Amniotic stem cell (primary cell): ENCODE measurements at regions not wholly inside any gene's neighbourhood (a gene's known extent, or its start where the extent isn't known, plus 50 kb on each side); places are given as distances from the start of the nearest gene placed in this dataset.
"Not testable (repeated sequence)": the region's sequence is repeated elsewhere in the genome, so short reads cannot be mapped to it uniquely, and the experiment has no call there.

Experiments
- DNase-seq: peaks from one replicate; lab custom pipeline; 2025; lab: John Stamatoyannopoulos, UW

DNA sequence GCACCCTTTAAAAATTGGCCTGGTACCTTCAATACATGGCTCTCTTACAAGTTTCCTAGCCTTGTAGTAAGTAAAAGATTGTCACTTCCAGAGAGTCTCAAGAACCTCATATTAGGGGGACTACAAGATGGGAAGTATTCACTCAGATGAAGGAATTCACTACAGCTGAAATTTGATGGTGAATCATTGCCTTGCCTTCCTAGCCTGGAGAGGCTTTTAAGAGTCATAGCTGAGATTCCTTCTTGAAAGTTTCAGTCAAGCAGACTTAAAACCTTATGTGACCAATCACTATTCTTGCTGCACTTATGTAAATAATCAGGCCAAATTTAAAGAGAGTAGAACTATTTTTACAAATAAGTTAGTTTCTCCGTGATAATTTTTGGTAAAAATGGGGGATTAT is 451.6 kb downstream of the TRHDE start:
- no peak for DNase-seq

DNA sequence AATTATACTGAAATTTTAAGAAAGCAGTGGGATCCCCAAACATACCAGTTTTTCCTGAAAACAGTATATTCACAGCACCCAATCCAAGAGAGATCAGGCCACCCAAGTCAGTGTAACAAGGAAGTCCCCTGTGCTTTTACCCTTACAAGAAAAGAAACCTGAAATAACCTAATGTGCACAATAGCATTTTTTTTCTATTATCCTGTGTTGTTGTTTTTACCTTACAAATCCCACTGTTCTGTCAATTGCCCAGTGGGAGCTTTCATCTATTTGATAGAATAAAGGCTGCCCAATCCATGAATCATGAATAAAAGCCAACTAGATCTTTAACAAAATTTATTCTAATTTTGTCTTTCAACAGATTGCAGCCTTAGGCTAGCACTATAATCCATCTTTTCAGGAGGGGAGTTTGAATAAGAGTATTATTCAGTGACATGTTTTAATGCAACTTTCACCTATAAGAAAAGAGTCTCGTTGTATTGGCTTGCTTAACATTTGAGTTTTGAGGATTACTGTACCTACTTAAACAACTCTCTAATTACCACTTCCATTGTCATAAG is 457.4 kb downstream of the TRHDE start:
- DNase-seq, result no peak

DNA sequence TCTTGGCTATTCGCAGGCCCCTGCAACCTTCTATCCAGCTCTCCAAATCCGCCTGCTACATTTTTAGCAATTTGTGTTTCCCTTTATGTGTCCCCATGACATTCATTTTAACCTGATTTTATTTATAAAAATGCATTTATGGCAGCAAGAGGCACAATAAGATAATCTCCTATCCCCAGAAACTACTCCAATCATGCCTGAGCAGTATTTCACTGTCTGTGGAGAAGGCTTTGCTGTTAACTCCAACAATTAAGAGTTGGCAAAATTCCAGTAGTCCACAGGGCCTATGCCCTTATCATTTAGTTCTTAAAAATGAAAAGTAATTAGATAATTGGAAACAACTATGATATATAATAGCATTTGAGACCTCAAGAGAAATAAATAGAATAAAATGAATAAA is 462.4 kb downstream of the TRHDE start:
- DNase-seq, result no peak

DNA sequence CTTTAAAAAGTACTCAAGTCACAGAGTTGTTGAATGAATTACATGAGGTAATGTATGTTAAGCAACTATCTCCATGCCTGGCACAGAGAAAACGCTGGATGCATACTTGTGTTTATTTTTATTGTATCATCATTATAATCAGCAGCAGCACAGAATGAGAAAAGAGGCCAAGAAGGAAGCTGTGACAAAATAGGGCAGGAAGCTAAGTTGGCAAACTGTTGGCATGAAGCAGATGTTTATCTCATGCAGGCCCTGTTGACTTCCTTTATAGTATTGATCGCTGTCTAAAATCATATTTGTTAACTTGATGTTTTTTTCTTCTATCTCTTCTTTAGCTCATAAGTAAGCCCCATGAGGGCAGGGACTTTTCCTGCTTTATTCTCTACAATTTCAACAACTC is 466.6 kb downstream of the TRHDE start:
- DNase-seq, result no peak

DNA sequence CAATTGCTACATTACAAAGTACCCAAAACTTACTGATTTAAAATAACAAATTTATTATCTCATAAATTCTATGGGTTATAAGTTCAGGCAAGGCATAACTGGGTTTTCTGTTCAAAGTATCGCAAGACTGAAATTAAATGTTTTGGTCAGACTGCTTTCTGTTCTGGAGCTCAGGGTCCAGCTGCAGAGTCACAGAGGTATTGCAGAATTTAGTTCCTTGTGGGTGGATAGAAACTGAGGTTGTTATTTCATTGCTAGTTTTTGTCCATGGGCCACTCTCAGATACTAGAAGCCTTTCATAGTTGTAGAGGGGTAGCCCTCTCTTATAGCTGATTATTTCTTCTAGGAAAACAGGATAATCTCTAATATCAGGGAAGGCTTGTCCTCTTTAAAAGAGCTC is 467.9 kb downstream of the TRHDE start:
- DNase-seq, result no peak

DNA sequence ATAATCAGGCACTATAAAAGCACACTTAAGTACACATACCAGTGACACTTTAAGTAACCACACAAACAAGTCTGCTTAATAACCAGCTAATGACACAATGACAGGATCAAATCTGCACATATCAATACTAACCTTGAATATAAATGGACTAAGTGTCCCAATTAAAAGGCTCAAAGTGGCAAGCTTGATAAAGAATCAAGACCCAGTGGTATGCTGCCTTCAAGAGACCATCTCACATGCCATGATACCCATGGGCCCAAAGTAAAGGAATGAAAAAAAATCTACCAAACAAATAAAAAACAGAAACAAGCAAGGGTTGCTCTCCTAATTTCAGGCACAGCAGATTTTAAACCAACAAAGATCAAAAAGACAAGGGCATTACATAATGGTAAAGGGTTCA is 470.4 kb downstream of the TRHDE start:
- no peak for DNase-seq

DNA sequence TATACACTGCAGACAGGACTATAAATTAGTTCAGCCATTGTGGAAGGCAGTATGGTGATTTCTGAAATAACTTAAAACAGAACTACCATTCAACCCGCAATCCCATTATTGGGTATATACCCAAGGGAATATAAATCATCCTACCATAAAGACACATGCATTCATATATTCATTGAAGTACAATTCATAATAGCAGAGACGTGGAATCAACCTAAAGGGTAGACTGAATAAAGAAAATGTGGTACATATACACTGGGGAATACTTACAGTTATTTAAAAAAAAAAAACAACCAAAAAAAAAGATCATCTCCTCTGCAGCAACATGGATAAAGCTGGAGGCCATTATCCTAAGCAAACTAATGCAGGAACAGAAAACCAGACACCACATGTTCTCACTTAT is 473.9 kb downstream of the TRHDE start:
- DNase-seq, result no peak

DNA sequence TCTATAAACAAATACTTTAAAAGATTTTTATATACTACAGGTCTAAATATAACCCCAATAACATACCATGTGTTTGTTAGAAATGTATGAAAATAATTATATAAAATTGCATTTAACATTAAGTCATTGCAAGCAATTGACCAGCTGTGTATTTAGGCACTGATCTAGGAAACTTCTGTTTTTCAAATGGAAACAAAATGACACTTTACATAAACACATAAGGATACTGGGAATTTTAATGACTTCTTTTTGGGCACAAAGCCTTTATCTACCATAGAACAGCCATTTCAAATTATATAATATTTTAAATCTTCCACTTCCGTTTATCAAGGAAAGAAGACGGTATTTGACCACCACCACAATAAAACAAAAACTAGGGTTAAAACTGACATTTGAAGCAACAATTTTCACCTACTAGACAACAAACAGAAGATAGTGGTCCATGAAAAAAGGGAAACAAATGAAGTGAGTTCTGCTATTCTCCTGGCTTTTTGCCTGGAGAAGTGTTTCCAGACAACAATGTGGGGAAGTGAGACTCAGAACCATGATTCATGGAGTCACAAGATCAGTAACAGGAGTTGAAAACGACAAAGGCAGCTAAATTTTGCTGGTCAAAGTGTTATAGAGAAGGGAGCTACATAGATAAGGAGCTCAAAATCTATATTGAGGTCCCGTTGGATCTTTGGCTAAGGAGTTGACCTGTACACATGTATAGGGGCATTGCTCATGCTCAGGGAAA is 475.1 kb downstream of the TRHDE start:
- no peak for DNase-seq

DNA sequence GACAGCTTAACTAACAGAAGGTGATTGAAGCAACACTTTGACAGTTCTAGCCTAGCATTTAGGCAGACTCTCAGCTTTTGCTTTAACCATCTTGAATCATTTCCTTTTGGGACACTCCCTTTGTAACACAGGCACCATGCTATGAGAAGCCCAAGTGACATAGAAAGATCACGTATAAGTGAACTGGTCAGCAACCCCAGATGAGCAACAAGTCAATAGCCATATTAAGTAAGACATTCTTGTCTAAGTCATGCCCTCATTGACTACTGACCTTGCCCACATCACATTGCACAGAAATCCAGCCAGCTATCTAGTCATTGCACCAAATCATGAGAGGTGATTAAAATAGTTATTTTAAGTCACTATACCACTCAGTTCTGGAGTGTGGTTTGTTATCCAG is 476.8 kb downstream of the TRHDE start:
- no peak for DNase-seq

DNA sequence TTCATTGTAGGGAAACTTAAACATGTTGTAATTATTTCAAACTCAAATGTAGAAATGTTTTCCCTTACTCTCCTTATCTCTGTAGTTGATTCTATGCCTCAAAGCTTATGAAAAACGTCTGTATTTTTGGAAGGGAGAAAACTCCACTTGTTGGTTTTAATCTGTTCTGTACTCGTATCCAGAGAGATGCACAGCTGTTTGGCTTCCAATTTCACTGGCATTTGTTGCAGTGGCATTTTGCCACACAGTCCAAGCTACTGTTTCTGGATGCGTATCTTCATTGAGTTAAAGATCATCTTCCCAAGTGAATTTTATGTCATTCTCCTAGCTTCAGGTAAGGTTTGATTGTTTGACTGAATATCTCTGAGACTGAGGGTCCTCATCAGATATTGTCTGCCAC is 481.4 kb downstream of the TRHDE start:
- no peak for DNase-seq

DNA sequence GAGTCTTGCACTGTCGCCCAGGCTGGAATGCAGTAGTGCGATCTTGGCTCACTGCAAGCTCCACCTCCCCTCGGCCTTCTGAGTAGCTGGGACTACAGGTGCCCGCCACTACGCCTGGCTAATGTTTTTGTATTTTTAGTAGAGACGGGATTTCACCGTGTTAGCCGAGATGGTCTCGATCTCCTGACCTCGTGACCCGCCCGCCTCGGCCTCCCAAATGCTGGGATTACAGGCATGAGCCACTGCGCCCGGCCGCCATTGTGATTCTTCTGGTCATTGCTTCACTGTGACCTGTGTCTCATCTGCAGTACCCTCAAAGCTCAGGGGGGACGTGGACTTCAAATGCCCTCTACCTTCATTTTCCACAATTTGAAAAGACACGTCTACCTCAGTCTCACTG is 481.9 kb downstream of the TRHDE start:
- not testable (repeated sequence) for DNase-seq

DNA sequence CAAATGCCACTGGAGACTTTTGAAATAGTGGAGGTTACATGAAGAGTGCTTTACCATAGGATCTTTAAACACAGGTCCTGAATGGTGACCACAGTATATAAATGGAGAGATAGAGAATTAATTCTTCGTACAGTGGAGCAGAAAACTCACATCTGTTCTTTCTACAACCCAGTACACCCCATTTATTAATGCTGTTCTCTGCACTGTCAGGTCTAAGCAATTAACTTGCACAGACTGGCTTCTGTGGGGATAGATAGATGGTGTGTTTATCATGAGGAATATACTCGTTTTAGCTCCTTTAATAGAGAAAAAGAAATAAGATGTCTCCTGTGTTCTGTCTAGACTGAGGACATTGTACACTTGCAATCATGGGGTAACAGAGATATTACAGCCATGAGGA is 494.3 kb downstream of the TRHDE start:
- DNase-seq, result no peak

DNA sequence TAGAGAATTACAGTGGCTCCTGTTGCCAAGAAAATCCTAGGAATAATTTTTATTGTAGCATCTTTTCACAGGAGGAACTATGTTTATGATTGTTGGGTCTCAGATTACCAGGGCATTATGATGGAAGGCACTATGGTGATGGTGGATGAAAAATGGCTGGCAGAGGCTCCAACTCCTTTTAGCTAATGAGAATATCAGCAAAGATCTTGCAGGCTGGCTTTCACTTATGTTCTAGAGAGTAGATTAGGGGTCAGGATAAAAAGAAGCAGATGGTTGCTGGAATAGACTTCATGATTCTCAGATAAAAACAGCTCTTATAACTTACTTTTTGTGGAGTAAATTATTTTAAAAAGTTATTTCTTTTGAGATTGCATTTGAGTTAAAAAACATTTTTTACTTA is 501.9 kb downstream of the TRHDE start:
- no peak for DNase-seq

DNA sequence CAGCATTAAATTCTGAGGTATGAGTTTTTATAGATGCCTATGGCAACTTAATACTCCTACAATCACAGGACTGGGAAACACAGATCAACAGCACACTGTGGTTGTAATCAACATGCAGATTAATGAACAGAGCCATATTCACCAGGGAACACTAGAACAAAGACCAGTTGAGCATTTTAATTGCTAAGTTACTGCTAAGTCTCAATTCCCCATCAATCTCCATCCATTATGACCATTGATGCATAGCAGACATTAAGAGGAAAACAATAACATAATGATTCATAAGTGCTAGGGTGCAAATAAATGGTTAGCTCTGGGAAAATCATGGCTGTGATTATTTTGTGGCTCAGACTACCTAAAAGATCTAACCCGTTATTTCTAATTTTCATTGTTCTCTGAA is 505.6 kb downstream of the TRHDE start:
- DNase-seq, result no peak

DNA sequence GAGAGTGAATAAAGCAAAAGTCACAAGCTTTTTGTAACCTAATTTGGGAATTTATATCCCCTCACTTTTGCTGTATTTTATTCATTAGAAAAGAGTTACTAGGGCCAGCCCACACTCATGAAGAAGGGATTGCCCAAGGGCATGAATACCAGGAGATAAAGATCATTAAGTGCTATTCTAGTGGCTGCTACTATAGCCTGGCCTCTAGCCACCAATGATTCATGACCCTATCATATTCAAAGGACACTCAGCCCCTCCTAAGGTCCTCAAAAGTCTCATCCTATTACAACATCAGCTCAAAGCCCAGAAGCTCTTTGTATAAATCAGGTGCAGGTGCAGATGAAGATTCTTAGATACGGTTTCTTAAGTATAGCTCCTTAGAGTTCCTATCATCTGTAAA is 518.1 kb downstream of the TRHDE start:
- no peak for DNase-seq

DNA sequence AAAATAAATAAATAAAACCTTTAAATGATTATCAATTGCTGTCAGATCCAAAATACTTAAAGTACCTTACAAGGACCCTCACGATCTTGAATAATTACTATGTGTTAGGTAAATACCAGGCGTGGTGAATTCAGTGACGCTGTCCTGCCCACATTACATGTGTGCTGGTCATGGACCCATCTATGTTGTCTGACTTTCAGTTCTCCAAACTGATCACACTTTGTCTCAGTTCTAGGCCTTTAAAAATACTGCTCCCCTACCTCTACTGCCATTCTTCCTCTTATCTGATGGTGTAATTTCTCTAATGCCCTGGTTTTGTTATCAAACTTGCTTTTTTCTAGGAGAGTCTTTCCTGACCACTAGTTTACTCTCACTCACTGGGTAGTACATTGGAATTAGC is 520.7 kb downstream of the TRHDE start:
- DNase-seq, result no peak

DNA sequence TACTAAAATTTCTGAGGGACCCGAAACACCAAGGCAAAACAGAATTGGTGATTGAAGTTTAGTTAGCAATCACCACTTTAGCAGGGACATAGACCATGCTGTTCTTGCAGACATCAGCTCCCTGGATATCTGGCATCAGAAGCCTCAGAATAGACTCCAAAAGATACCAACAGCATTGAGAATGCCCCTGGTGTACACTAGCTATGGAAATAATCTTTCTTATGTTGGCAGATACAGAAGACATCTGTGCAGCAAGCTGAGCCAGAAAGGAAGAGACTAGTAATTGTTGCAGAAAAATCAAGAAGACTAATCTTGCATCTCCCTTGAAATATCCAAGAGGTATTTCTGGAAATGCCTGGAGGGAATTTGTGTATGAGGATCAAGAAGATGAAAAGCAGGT is 521.6 kb downstream of the TRHDE start:
- no peak for DNase-seq

DNA sequence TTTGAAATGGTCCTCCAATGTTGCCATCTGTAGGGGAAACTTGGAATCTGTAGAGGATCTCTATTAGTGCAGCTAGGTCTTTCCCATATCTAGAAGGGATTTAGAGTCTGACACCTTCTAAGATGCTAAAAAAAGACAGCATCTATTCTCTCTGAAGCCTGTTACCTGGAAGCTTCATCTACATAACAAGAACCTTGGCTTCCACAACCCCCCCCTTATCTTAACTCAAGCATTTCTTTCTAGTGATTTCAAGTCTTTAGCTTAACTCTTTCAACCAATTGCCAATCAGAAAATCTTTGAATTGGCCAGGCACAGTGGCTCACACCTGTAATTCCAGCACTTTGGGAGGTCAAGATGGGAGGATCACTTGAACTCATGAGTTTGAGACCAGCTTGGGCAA is 543.3 kb downstream of the TRHDE start:
- DNase-seq, result no peak

DNA sequence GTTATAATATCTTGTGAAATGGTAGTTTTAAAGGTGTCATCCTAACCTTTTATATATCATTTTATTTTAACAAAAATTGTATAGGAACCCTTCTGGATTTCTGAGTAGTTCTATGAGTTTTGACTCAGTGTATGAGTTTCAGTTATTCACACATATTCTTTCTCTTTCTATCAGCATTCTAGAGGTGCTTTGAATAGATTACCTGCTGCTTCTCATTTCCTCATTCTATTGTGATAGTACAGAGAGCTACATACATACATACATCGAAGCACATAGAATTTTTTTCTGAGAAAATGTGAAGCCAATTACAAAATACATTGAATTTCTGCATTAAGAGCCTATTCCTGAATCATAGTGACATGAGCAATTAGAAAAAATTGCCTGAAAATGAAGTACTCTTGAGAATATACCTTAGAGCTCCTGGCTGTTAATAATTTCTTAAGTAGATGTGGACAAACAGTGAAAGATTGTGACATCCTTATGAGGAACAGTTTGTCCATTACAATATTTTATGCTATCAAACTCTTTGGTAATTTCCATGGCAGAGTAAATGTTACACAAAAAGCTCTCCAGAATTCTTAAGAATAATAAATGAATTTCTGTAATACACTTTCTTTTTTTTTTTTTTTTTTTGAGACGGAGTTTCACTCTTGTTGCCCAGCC is 556.6 kb downstream of the TRHDE start:
- DNase-seq, result no peak

DNA sequence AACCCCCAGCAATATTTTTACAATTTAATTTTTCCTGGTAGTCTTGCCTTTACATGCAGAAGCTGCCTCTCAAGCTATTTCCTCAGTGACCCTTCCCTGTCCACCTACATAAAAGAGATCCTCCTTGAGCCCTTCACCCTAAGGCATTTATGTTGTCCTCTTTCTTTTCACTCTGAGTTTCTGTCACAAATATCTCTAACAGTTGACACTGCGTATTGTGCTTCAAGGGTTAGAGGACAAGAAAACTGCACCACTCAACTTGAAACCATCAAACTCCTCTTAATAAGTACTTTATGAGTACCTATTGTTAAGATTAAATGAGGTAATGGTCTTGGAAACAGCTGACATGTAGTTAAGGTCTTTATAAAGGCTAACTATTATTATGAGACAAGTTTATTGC is 557.7 kb downstream of the TRHDE start:
- DNase-seq, result no peak

DNA sequence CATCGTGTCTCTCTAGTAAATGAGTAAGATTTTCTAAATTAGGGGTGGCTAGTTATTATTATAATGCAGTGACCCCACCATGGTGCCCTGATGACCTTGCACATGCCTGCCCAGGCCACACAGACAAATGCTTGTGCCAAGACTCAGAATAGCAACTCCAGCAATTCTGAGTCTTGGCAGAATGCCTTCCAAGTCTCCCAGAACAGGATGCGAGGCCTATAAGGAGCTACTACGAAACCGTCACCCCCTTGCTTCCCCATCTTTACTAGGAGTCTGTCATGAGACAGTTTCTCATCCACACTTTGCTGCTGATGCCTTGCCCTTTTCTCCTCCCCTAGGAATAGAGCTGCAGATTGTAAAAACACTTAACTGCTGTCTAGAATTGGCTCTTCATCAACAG is 559.9 kb downstream of the TRHDE start:
- DNase-seq, result no peak

DNA sequence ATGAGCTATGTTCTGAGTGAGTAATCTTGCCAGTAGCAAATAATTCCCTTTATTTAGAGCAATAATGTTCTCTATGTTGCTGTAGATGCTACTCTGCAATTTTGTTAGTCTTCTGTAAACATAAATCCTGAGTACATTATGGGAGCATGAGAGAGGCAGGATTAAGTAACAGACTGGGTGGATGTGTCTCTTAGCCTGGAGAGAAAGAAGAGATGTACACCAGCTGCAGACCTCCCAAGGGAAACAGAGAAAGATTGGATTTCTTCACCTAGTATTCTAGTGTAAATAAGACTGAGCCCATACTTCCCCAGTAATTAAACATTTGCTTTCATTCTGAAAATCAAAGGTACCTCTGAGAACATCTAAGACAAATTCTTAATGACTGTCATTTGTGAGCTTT is 564.0 kb downstream of the TRHDE start:
- no peak for DNase-seq

DNA sequence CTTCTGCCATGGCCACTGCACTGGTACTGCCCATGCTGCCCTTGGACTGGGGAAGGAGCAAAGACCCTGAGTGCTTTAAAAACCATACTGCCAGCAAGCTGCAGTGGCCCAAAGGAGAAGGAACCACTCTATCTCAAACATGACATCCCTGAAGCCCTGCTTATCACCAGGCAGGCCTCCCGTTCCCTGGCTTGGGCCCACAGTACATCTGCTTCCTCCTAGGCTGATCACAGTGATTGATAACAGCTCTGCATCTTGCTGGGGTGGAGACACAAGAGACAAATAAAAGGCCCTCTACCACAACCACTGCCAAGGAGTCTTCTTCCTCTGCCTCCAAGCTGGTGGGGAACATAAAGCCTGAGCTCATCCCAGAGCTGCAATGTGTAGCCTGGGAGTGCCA is 567.5 kb downstream of the TRHDE start:
- DNase-seq, result no peak

DNA sequence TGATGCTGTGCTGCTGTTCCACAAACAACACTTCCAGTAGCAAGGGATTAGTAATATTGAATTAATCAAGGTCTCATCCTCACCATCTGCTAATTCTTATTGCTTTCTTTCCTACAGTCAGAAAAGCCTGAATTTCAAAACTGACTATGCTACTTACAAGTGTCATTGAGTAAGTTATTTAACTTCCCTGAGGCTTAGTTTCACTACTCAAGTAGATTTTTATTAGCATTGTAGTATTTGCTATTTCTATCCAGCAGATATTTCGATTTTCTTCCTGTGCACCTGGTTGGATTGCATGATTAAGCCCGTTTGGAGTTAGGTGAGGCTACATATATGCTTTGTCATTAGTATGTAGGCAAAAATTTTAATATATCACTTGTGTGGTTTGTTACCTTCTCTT is 591.5 kb downstream of the TRHDE start:
- DNase-seq, result no peak
